Occipital lobe (tissue), 1 donor: ENCODE measurements at regions not wholly inside any gene's neighbourhood (a gene's known extent, or its start where the extent isn't known, plus 50 kb on each side); places are given as distances from the start of the nearest gene placed in this dataset.

Experiments used
- DNase-seq: peaks from one replicate; lab custom pipeline; 2025; lab: John Stamatoyannopoulos, UW

DNA sequence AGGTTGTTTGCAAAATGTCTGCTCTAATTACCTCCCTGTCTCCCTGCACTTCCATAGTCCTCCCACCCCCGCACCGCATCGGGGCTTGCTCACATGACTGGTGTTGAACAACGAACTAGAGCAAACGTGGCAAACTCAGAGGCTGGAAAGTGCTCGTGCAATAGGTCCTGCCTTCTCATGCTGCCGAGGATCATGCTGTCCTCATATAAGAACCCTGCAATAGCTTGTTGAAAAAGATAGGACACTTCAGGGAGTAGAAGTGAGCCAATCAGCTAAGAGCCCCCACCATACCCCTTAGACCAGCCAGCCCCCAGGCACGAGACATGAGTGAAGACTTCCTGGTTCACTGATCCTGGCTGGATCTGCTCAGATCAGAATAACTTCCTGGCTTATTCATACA, 219.2 kb downstream of the C6orf118 start:
- DNase-seq: no peak

GRCh38 chr6:165086814-165087213, 222.6 kb downstream of the C6orf118 start:
- no peak for DNase-seq

DNA sequence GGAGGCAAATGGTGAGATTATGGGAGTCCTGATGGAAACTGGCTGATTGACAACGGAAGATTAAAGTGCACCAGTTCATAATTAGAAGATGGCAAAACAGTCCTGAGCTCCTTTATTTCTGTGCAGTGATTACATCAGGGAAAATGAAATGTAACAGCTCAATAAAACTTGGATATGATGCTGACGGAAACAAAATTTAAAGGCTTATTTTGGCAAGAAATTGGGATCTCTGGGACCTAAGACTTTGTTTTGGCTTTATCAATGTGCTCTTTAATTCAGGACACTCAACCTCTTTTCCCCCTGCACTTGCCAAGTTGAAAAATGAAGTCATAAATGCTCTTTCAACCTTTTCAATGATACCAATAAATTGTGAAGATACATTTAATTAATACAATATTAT, 226.8 kb downstream of the C6orf118 start:
- DNase-seq: no peak

DNA sequence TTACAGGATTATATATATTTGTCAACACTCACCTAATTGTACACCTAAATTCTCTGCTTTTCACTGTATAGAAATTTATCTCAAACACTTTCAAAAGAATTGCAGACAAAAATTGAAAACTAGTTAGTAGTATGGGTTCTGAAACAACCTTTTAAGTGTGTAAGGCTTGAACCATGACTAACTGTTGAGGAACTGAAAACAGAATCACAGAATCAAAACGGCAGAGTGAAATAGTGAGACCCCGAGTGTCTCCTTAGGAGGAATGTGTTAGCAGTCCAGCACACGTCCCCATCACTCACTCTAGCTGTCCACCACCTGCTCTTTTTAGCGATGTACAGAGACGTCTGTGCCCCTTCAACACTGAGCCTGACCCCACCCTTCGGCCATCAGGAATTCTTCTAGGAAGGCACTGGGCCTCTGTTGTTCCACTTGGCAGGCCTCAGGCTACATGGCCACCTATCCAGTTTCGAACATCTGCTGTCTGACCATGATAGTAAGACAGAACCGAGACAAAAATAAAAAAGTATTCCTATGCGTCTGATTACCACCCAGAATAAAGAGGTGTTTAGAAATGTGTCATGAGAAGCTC, 227.4 kb downstream of the C6orf118 start:
- DNase-seq: no peak

GRCh38 chr6:165077876-165078275, 231.5 kb downstream of the C6orf118 start:
- DNase-seq: no peak

- no peak for DNase-seq
Measured at GRCh38 chr6:165071906-165072305, 237.5 kb downstream of the C6orf118 start.

GRCh38 chr6:165060720-165061119, 248.7 kb downstream of the C6orf118 start:
- DNase-seq: no peak

DNA sequence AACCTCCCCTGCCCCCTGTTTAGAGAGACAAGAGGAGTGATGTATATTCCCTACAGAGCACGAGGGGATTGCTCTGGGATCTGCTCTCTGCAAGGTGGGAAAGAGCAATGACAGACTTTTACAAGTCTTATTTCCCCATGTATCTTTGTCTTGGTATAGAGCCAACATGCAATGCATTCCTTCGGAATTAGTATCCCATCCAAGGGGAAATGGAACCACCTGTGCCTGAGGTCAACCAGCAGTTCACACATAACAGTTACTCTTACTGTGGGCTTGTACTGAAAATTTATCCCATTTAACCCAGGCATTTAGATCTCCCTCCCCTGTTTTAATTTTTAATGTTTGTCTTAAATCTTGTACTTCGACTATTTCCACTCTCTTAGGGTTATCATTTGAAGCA, 250.4 kb downstream of the C6orf118 start:
- no peak for DNase-seq

GRCh38 chr6:165056292-165056691, 253.1 kb downstream of the C6orf118 start:
- DNase-seq: no peak

- DNase-seq: no peak
Measured at GRCh38 chr6:165055231-165055630, 254.2 kb downstream of the C6orf118 start.

DNA sequence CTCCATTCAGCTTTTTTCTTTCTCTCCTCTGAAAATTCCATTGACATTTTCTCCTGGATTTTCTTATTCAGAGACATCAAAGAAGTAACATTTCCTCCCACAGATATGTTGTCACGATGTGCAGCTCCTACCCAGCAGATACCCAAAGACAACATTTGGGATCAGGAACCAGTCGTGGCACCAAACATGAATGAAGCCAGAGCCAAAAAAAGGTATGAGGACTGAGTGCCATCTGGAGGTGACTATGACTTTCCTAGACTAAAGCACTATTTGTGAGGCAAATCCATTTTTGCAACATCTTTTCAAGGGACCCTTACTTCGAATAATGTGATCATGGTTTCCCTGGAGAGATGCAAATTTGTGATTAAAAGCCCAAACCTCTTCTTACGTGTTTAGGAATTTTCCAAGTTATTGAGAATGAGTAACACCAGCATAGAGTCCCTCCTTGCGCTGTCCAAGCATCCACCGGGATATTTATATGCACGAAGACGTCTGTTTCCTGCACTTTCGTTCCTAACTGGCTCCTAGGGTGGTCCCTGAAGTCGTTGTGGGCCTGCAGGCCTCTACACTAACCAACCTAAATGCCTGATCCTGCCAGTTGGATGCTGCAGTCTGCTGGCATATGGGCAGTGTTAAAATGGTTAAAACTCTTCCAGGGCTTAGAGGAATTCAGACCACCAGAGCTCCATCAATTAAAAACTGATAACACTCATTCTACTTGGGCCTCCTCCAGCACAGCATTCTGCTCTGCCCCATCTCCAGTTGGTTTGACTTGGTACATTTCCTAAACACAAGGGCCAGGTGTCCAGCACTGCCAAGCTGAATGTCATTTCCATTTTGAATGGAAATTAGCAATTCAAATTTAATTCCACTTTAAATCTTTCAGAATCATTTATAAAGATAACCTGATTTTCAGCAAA, 256.6 kb downstream of the C6orf118 start:
- DNase-seq: no peak

- DNase-seq: no peak
Measured at GRCh38 chr6:165049362-165049761, 260.0 kb downstream of the C6orf118 start.

- no peak for DNase-seq
Measured at GRCh38 chr6:165047952-165048351, 261.5 kb downstream of the C6orf118 start.

GRCh38 chr6:165045631-165046030, 263.8 kb downstream of the C6orf118 start:
- DNase-seq: no peak

- no peak for DNase-seq
Measured at GRCh38 chr6:165042912-165043311, 266.5 kb downstream of the C6orf118 start.

DNA sequence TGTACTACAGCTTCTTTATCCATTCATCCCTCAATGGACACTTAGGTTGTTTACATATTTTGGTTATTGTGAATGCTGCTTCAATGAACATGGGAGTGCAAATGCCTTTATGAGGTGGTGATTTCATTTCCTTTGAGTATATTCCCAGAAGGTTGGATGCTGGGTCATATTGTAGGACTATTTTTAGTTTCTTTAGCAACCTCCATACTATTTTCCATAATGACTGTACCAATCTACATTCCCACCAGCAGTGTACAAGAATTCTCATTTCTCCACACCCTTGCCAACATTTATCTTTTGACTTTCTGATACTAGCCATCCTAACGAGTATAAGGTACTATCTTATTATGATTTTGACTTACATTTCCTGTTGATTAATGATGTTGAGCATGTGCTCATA, 269.0 kb downstream of the C6orf118 start:
- no peak for DNase-seq

GRCh38 chr6:165034271-165034741, 275.1 kb downstream of the C6orf118 start:
- DNase-seq: no peak

GRCh38 chr6:165031502-165031901, 277.9 kb downstream of the C6orf118 start:
- no peak for DNase-seq

DNA sequence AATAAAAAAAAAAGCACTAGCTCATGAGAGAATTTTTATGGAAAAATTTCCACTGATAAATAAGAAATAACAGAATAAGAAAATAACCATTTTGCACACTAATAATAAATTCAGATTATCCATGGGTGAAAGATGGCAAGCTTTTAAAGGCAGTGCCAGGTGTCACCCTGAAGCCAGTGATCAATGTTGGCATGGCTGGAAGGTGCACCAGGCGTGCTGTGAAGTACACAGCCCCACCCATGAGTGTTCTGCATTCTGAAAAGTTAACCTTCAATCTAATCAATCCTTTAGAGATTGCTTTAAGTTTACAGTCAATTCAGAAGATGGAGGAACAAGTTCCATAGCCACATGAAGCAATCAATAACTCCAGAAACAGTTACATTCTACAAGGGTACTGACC, 284.4 kb downstream of the C6orf118 start:
- no peak for DNase-seq

- DNase-seq: no peak
Measured at GRCh38 chr6:165019681-165020080, 289.7 kb downstream of the C6orf118 start.

DNA sequence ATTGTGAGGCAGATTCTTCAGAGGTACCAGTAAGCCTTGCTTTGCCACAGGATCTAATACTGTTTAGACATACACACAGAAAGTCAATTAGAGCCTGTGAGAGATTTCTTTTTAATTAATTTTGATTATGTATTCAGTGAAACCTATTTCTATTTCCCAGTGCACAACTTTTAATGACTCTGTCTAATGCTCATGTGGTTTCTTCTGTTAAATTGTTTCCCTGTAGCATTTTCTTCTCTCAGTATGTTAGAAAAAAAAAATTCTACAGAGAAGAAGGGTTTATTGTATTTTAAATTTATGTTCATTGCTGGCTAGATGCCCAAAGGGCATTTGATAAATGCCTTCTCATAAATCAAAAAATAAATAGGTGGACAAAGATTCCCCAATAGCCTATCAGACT, 293.7 kb downstream of the C6orf118 start:
- DNase-seq: no peak

DNA sequence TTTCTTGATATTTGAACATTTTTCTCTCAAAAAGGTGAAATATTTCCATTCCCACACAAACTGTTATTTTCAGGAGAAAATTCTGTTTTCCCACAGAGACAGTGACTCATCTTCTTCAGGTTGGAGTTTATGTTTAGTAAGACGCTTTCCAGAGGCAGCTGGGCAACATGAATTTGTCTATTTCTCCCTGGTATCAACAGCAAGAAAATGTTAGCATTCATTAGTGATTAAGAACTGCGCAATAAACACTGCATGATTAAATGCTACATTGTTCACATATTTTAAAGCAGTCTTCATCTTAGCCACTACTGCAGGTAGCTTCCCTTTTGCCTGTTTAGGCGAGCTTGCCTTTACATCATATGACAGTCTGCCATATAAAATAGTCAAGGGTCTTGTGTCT, 295.7 kb downstream of the C6orf118 start:
- DNase-seq: no peak

DNA sequence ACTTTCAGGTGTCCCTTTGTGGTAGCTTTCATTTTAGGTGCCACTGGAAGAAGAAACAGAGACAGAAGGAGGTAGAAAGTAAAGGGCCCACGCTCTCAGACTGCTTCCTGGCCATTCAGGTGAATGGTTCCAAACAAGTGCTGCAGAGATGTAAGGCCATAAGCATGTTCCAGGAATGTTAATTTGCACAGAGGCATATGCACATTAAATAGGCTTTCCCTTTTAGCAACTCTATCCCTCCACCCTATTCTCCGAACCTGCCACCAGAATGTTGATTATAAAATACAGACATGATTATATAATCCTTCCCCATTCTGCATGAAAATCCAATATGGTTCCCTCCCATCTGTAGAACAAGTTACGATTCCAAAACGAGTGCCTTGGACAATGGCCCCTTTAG, 297.2 kb downstream of the C6orf118 start:
- DNase-seq: no peak
